A673 (cell line): ENCODE measurements at regions not wholly inside any gene's neighbourhood (a gene's known extent, or its start where the extent isn't known, plus 50 kb on each side); places are given as distances from the start of the nearest gene placed in this dataset.

Experiments used
- CTCF ChIP-seq: fragments of 300-800, 200-600 bp; sonication (generic); conservative IDR thresholded peaks from 2 replicates; pipeline ENCODE4 v1.5.1; 2017; ENCODE audit warnings: low read depth, mild to moderate bottlenecking, antibody characterized with exemption, low read length, moderate library complexity, mixed read lengths
- EZH2 ChIP-seq: fragments of 200-600 bp; sonication (generic); IDR thresholded peaks from 2 replicates; pipeline ENCODE4 v1.6.1; 2017; ENCODE audit warnings: borderline replicate concordance, low read depth, mild to moderate bottlenecking, mixed read lengths, antibody characterized with exemption, low read length; ENCODE audit not compliant: poor library complexity, severe bottlenecking

GRCh38 chr2:47639467-47639866, 68.7 kb upstream of the KCNK12 start:
- TF ChIP-seq CTCF (no peak), EZH2 (no peak)
